ENCODE measurements at regions not wholly inside any gene's neighbourhood (a gene's known extent, or its start where the extent isn't known, plus 50 kb on each side); places are given as distances from the start of the nearest gene placed in this dataset.

DNA sequence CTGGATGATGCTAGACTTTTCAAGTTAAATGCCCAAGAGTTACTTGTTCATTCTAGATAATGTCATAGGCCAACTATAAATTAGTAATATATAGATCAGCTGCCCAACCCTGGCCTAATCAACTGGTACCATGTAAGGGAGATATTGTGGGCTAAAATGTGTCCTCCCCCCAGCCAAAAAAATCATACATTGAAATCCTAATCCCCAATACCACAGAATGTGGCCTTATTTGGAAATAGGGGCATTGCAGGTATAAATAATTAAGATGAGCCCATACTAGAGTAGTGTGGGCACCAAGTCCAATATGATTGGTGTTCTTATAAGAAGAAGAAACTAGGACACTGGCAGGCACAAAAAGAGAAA lies 92.5 kb downstream of the RPL22L1 start:
- Histone ChIP-seq H4K20me1 (ENCODE audit: insufficient read depth, low read length) (no peaks in the 10 kb centered on the region), H3K27ac (ENCODE audit: low read depth, low read length) (no peak overlapping the region), H3K4me1 (ENCODE audit: insufficient read depth, low read length) (no peaks in the 10 kb centered on the region), H3K4me3 (ENCODE audit: insufficient read depth, low read depth, low read length) (no peak overlapping the region), H3K79me2 (ENCODE audit: insufficient read depth, low read length) (no peaks in the 10 kb centered on the region), H3K36me3 (ENCODE audit: insufficient read depth, low read length) (no peaks in the 10 kb centered on the region), H3K4me2 (ENCODE audit: low read length) (no peak overlapping the region), H2AFZ (ENCODE audit: low read depth, low read length) (no peak overlapping the region), H3K9ac (ENCODE audit: low read length) (no peak overlapping the region), H3K9me3 (ENCODE audit: insufficient read depth, low read depth, low read length) (no peaks in the 10 kb centered on the region), H3K27me3 (ENCODE audit: insufficient read depth, low read length) (no peaks in the 10 kb centered on the region)
- TF ChIP-seq, protein P1, sequence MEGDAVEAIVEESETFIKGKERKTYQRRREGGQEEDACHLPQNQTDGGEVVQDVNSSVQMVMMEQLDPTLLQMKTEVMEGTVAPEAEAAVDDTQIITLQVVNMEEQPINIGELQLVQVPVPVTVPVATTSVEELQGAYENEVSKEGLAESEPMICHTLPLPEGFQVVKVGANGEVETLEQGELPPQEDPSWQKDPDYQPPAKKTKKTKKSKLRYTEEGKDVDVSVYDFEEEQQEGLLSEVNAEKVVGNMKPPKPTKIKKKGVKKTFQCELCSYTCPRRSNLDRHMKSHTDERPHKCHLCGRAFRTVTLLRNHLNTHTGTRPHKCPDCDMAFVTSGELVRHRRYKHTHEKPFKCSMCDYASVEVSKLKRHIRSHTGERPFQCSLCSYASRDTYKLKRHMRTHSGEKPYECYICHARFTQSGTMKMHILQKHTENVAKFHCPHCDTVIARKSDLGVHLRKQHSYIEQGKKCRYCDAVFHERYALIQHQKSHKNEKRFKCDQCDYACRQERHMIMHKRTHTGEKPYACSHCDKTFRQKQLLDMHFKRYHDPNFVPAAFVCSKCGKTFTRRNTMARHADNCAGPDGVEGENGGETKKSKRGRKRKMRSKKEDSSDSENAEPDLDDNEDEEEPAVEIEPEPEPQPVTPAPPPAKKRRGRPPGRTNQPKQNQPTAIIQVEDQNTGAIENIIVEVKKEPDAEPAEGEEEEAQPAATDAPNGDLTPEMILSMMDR (IDR thresholded peaks at IDR 0.05; ENCODE audit: insufficient read depth, low read depth, low read length): no peak
- H3K4me3 Mint-ChIP-seq (ENCODE audit: unreplicated experiment): no peak overlapping the region
- H3K27ac Mint-ChIP-seq (ENCODE audit: unreplicated experiment): no peak overlapping the region
- FAIRE-seq (no peak), DNase-seq (ENCODE audit: low read depth) (no peak)
- H3K9me3 Mint-ChIP-seq (ENCODE audit: unreplicated experiment): no peaks in the 10 kb centered on the region
- peaks cover 5% of the 10 kb centered on the region for H3K4me1 Mint-ChIP-seq (ENCODE audit: low read depth, unreplicated experiment)
- H3K36me3 Mint-ChIP-seq (ENCODE audit: low read depth, unreplicated experiment): no peaks in the 10 kb centered on the region
- peaks cover 7% of the 10 kb centered on the region for H3K27me3 Mint-ChIP-seq (ENCODE audit: low read depth, unreplicated experiment)

DNA sequence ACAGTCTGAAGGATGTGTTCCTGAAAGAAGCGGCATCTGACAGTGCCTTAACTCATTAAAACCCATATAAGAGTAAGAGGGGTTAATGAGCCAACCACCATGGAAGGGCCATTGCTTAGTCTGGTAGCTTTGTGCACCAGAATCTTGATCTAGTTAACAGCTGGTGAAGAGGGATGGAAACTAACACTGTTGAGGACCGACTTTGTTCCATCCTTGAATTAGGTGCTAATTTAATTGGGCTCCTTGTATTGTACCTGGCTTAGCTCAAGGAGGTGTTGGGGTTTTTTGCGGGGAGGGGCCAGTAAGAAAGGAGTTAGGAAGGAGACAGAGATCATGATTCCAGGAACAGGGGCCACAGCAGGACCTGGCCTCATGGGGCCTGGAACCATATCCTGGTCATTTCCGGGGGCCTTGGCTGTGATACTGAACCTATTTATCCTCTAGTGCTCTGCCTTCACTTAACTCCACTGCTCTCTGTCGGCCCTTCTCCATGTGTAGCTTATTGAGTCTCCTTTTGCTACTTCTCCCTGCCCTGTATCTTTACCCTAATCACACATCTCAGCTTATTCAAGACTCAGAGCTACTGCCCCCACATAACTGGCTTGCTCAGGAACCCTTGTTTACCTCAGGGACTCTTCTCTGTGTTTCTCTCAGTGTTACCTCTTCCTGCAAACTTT lies 93.0 kb downstream of the RPL22L1 start:
- Histone ChIP-seq H3K4me1 (ENCODE audit: insufficient read depth, low read length) (no peaks in the 10 kb centered on the region), H3K9ac (ENCODE audit: low read length) (no peak overlapping the region), H3K27ac (ENCODE audit: low read depth, low read length) (no peak overlapping the region), H3K4me3 (ENCODE audit: insufficient read depth, low read depth, low read length) (no peak overlapping the region), H4K20me1 (ENCODE audit: insufficient read depth, low read length) (no peaks in the 10 kb centered on the region), H3K79me2 (ENCODE audit: insufficient read depth, low read length) (no peaks in the 10 kb centered on the region), H3K9me3 (ENCODE audit: insufficient read depth, low read depth, low read length) (no peaks in the 10 kb centered on the region), H3K36me3 (ENCODE audit: insufficient read depth, low read length) (no peaks in the 10 kb centered on the region), H3K27me3 (ENCODE audit: insufficient read depth, low read length) (no peaks in the 10 kb centered on the region), H3K4me2 (ENCODE audit: low read length) (no peak overlapping the region), H2AFZ (ENCODE audit: low read depth, low read length) (no peak overlapping the region)
- no peak for DNase-seq (ENCODE audit: low read depth)
- no peak for FAIRE-seq
- peaks cover 5% of the 10 kb centered on the region for H3K4me1 Mint-ChIP-seq (ENCODE audit: low read depth, unreplicated experiment)
- no peaks in the 10 kb centered on the region for H3K9me3 Mint-ChIP-seq (ENCODE audit: unreplicated experiment)
- peaks cover 6% of the 10 kb centered on the region for H3K27me3 Mint-ChIP-seq (ENCODE audit: low read depth, unreplicated experiment)
- no peak overlapping the region for H3K4me3 Mint-ChIP-seq (ENCODE audit: unreplicated experiment)
- no peaks in the 10 kb centered on the region for H3K36me3 Mint-ChIP-seq (ENCODE audit: low read depth, unreplicated experiment)
- TF ChIP-seq EZH2 (IDR thresholded peaks at IDR 0.05; ENCODE audit: insufficient read depth, low read length): no peak
- TF ChIP-seq, protein P1 (IDR thresholded peaks at IDR 0.05; ENCODE audit: insufficient read depth, low read depth, low read length): no peak
- H3K27ac Mint-ChIP-seq (ENCODE audit: unreplicated experiment): no peak overlapping the region

DNA sequence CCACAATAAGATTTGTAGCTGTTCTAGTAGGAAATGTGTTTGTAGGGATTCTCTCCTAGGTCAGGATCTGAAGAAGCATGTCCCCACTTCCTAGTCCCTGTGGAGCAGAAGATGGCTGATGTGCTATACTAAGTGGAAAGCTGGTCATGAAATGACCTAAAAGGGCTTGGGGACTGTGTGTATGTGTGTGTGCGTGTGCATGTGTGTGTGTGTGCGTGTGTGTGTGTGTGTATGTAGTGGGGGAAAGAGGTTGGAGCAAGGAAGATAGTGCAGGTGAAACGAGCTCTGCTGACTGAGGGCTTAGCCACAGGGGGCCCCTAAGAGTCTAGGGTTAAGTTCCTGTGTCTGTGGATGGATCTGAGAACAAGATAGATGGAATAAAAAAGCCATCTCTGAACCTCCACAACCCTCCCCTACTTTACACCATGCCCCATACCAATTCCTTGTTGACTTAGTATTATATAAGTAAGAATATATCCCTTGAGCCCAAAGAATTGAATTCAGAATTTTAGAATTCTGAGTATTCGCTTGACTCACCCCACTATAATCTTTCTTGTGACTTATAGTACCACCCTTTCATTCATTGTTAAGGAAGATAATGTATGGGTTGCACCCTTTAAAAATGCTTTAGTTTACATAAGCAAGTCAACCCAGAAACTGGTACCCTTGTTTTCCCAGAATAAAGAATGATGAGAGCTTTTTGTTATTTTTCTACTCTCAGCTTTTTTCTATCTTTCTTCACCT lies 96.1 kb downstream of the RPL22L1 start:
- H2AFZ ChIP-seq (ENCODE audit: low read depth, low read length): no peak overlapping the region
- Mint-ChIP-seq H3K4me1 (ENCODE audit: low read depth, unreplicated experiment) (peaks cover 11% of the 10 kb centered on the region), H3K4me3 (ENCODE audit: unreplicated experiment) (no peak overlapping the region), H3K36me3 (ENCODE audit: low read depth, unreplicated experiment) (no peaks in the 10 kb centered on the region), H3K27ac (ENCODE audit: unreplicated experiment) (no peak overlapping the region), H3K27me3 (ENCODE audit: low read depth, unreplicated experiment) (peaks cover 7% of the 10 kb centered on the region), H3K9me3 (ENCODE audit: unreplicated experiment) (no peaks in the 10 kb centered on the region)
- H3K36me3 ChIP-seq (ENCODE audit: insufficient read depth, low read length): no peaks in the 10 kb centered on the region
- no peak overlapping the region for H3K4me2 ChIP-seq (ENCODE audit: low read length)
- no peak for TF ChIP-seq EZH2 (IDR thresholded peaks at IDR 0.05; ENCODE audit: insufficient read depth, low read length)
- DNase-seq (ENCODE audit: low read depth) (no peak), FAIRE-seq (no peak)
- no peak overlapping the region for H3K9ac ChIP-seq (ENCODE audit: low read length)
- no peaks in the 10 kb centered on the region for H4K20me1 ChIP-seq (ENCODE audit: insufficient read depth, low read length)
- H3K4me1 ChIP-seq (ENCODE audit: insufficient read depth, low read length): peaks cover under 1% of the 10 kb centered on the region
- no peaks in the 10 kb centered on the region for H3K27me3 ChIP-seq (ENCODE audit: insufficient read depth, low read length)
- H3K4me3 ChIP-seq (ENCODE audit: insufficient read depth, low read depth, low read length): no peak overlapping the region
- no peak overlapping the region for H3K27ac ChIP-seq (ENCODE audit: low read depth, low read length)
- H3K79me2 ChIP-seq (ENCODE audit: insufficient read depth, low read length): no peaks in the 10 kb centered on the region
- H3K9me3 ChIP-seq (ENCODE audit: insufficient read depth, low read depth, low read length): no peaks in the 10 kb centered on the region
